GM19324 (cell line): ENCODE measurements at regions not wholly inside any gene's neighbourhood (a gene's known extent, or its start where the extent isn't known, plus 50 kb on each side); places are given as distances from the start of the nearest gene placed in this dataset.
A peak's percentile ranks its signal among the peaks of the same experiment; 100 is the strongest.

Experiments
- ATAC-seq: cut with Tn5 transposase; IDR thresholded peaks from one replicate; pipeline ENCODE4 v1.9.1; 2021; ENCODE audit warnings: mild to moderate bottlenecking, moderate library complexity; ENCODE audit not compliant: unreplicated experiment, low FRiP score

- no peak for ATAC-seq
Measured at GRCh38 chr3:99246010-99246654, 344.6 kb upstream of the DCBLD2 start.

- no peak for ATAC-seq
Measured at GRCh38 chr3:99242271-99242670, 340.8 kb upstream of the DCBLD2 start.

DNA sequence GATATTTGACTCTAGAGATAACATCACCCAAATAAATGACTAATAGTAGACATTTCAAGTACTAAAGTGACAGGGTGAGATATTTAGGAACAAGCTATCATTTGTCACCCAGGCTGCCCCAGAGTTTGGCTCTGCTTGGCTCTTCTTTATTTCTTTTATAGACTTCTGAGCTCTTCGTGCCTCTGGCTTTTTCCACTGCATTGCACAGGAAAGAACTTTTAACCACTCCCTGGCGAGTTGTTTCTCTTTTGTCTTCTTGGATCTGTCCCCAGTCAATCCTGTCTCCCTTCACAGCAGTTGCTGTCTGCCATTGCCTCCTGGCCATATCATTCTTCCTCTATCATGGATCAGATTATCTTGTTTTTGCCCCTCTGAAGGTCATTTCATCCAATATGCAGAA is 339.2 kb upstream of the DCBLD2 start:
- ATAC-seq, result no peak

GRCh38 chr3:99236576-99236975 is 335.1 kb upstream of the DCBLD2 start:
- no peak for ATAC-seq

- ATAC-seq, result no peak
Measured at GRCh38 chr3:99232696-99233095, 331.2 kb upstream of the DCBLD2 start.

DNA sequence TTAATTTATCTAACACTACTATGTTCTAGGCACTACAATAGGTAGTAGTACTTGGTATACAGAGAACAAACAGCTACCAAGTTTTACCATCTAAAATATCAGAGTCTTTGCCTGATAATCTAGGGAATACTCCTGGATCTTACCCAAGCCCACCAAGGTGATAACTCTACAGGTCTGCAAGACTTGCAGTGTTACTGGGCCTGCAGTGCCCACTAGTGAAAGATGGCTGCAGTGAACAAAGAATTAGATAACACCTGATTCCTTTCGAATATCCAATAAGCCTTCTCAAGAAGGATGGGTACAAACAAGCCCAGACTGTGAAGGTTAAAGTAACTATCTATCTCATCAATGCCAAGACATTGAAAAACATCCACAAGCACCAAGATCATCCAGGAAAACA is 317.0 kb upstream of the DCBLD2 start:
- no peak for ATAC-seq

GRCh38 chr3:99212969-99213368 is 311.5 kb upstream of the DCBLD2 start:
- no peak for ATAC-seq

GRCh38 chr3:99211309-99211708 is 309.8 kb upstream of the DCBLD2 start:
- no peak for ATAC-seq

DNA sequence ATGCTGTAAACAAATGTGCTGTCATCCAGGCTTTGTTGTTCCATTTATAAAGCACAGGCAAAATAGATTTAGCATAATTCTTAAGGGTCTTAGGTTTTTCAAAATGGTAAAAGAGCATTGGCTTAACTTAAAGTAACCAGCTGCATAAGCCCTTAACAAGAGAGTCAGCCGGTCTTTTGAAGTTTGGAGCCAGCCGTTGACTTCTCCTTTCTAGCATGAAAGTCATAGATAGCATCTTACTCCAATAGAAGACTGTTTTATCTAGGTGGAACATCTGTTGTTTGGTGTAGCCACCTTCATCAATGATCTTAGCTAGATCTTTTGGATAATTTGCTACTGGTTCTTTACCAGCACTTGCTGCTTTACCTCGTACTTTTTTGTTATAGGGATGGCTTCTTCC is 297.5 kb upstream of the DCBLD2 start:
- ATAC-seq, result no peak

DNA sequence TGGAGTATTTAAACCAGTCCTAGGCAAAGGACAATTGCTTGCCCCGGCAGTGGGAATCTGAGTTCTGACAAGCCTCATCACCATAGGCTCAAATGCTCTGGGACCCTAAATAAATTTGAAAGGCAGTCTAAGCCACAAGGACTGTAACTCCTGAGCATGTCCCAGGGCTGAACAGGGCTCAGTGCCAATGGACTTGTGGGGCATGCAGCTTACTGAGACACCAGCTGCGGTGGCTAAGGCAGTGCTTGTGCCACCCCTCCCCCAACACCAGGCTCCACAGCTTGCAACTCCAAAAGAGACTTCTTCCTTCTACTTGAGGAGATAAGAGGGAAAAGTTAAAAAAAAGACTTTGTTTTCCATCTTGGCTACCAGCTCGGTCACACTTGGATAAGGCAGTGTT is 289.7 kb upstream of the DCBLD2 start:
- ATAC-seq, result no peak

- no peak for ATAC-seq
Measured at GRCh38 chr3:99188936-99189335, 287.4 kb upstream of the DCBLD2 start.

DNA sequence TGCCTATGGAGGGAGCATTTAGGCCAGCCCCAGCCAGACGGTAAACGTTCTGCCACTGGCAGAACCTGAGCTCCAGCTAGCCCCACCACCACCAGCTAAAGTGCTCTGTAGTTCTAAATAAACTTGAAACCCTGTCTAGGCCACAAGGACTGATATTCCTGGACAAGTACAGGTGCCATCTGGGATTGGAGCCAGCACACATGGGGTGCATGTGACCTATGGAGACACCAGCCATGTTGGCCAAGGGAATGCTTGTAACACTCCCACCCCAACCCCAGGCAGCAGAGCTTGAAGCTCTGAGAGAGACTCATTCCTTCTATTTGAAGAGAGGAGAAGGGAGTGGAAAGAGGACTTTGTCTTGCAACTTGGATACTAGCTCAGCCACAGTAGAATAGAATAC is 284.5 kb upstream of the DCBLD2 start:
- ATAC-seq, result no peak

DNA sequence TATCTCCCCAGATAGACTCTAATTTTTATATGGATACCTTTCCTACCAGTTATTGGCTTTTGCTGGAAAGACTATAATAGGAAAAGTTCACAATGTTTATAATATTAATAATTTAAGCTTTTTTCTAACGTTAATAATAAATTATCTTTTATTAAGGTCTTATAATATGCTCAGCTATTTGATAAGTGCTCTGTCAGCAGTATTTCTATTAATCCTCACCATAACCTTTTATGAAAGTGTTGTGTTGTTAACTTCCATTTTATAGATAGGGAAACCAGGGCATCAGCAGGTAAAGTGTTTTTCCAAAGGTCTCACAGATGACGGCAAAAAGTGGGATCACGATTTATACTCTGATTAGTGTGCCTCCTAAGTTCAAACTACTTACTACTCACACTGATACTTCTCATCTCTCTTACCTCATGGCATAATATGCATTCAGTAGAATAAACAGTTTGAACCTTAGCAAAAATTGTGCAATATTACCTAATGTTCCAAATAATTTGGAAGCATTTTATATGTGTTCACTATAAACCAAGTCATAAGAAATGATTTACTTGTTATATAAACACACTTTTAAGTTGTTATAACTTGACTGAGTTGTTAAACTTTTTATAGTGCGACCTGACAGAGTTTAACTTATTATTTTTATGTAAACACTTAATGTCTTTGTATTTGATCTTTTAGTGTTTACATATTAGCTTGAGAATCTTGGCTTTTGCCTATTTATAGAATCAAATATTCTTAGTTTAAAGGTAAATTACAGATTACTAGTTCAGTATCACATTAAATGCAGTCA is 274.9 kb upstream of the DCBLD2 start:
- ATAC-seq, result no peak

GRCh38 chr3:99175276-99175812 is 273.8 kb upstream of the DCBLD2 start:
- no peak for ATAC-seq

DNA sequence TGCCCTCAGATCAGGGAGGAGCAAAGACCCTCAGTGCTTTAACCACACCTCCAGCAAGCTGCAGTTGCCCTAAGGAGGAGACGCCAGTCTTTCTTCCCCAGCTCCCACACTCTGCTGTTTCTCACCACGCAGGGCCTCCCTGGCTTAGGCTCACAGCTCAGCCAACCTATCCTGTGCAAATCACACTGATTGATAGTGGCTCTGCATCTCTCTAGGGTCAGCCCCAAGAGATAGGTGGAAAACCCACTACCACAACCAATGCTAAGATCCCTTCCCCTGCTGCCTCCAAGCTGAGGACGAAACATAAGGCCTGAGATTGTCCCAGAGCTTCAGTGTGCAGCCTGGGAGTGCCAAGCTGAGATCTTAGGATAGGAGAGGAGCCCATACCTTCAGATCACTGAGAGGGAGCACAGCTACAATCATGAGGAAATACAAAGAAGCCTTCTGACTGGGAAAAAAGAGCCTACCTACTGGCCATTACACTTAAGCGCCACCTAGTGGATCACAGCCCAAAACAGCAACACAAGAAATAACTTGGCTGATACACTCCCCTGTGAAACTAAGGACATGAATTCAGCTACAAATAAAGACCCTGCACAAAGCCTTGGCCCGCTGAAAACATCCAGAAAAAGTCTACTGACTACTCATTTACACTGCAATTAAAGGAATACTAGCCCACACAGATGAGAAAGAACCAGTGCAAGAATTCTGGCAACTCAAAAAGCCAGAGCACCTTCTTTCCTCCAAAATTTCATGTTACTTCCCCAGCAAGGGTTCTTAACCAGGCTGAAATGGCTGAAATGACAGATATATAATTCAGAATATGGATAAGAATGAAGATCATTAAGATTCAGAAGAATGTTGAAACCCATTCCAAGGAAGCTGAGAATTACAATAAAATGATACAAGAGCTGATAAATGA is 271.5 kb upstream of the DCBLD2 start:
- peak; percentile 60 for ATAC-seq

- no peak for ATAC-seq
Measured at GRCh38 chr3:99171800-99172199, 270.3 kb upstream of the DCBLD2 start.

- no peak for ATAC-seq
Measured at GRCh38 chr3:99170867-99171517, 269.5 kb upstream of the DCBLD2 start.

- ATAC-seq, result no peak
Measured at GRCh38 chr3:99167071-99167470, 265.6 kb upstream of the DCBLD2 start.

GRCh38 chr3:99163314-99163713 is 261.8 kb upstream of the DCBLD2 start:
- ATAC-seq, result no peak

DNA sequence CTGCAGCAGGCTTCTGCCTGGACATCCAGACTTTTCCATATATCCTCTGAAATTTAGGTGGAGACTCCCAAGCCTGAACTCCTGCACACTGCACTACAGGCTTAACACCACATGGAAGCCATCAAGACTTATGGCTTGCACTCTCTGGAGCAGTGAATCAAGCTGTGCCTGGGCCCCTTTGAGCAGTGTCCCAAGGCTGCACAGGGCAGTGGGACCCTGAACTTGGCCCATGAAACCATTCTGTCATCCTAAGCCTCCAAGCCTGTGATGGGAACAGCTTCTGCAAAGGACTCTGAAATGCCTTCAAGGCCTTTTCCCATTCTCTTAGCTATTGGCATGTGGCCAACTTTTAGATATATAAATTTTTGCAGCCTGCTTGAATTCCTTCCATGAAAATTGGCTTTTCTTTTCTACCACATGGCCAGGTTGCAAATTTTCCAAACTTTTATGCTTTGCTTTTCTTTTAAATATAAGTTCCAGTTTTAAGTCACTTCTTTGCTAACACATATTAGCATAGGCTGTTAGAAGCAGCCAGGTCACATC is 257.8 kb upstream of the DCBLD2 start:
- no peak for ATAC-seq
